GM12872 (cell line): ENCODE measurements at regions not wholly inside any gene's neighbourhood (a gene's known extent, or its start where the extent isn't known, plus 50 kb on each side); places are given as distances from the start of the nearest gene placed in this dataset.

Source experiments
- CTCF ChIP-seq: IDR thresholded peaks from 3 replicates; pipeline ENCODE4 v1.5.1; 2011; ENCODE audit warnings: low read depth, mild to moderate bottlenecking, low read length, moderate library complexity; ENCODE audit not compliant: insufficient read depth

GRCh38 chr15:46707452-46707851 is 1009.9 kb upstream of the SEMA6D start:
- no peak for TF ChIP-seq CTCF

GRCh38 chr15:46708226-46708625 is 1009.1 kb upstream of the SEMA6D start:
- TF ChIP-seq CTCF: no peak

DNA sequence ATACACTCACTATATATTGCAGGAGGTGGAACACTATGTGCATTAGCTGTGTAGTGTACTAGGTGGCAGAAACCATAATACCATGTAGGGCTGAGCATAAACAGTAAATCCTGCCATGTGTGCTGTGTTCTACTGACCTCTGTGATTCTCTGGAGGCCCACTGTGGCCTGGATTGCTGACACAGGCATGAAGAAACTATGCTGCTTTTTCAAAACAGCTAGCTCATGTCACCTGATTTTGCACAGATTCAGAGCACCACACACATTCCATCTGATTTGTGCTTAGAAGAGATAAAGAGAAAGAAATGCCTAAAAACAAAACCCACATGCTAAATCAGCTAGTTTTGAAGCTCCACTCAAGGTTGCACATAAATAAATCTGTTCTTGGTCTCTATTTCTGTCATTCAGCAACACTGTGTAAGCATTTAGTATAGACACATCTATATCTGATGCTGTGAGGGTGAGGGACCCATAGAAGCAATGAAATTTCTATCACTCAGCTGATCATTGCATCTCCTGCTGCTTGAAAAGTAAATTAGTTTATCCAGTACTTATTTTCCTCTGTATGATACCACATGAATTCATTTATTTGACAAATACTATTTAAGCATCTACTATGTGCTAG is 1007.7 kb upstream of the SEMA6D start:
- no peak for TF ChIP-seq CTCF

DNA sequence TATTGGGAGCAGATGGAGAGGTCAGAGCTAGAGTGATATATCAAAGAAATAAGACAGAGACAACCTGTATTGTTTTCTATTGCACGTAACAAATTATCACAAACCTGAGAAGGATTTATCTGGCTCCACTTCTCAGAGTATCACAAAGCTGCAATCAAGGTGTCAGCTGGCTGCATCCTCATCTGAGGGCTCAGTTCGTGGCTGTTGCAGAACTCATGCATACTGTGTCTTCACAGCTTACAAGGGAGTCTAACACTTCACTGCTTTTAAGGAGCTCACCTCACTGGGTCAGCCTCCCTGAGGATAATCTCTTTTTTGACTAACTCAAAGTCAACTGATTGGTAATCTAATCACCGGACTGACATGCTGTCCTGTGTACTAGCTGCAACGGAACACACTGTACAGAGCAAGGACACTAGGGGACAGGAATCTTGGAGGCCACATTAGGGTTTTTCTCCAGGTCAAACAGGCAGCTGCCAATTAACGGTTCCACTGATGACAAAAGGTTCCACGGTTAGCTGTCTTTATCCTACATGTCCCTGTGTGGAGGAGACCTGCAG is 1006.8 kb upstream of the SEMA6D start:
- no peak for TF ChIP-seq CTCF

GRCh38 chr15:46713045-46713444 is 1004.3 kb upstream of the SEMA6D start:
- TF ChIP-seq CTCF: no peak

DNA sequence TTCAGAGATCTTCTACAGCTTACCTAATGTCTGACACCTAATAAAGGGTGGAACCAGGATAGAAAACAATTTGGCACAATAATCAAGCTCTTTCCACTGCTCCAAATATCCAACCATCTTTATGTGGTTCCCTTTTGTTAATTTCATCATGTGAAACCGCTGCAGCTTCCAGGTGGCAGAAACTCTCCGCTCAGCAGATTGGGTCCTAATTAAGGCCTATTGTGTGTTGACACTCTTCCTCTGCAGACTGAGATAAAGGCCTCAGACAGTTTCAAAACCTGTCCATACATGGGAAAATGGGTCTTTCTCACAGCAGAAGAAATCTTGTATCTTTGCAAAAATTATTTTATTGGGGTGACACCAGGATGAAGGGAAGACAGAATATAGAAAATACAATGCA is 1002.4 kb upstream of the SEMA6D start:
- no peak for TF ChIP-seq CTCF

DNA sequence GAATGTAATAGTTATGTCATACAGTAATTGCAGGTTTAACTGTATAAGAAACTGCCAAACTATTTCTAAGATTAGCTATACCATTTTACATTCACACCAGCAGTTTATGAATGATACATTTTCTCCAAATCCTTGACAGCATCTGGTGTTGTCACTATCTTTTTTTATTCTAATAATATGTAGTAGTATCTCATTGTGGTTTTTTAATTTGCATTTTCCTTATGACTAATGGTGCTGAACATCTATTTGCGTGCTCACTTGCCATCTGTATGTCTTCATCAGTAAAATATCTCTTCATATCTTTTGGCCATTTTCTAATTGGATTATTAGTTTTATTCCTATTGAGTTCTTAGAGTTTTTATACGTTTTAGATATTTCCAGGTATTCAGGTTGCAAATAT is 994.0 kb upstream of the SEMA6D start:
- no peak for TF ChIP-seq CTCF
